Nephron progenitor cell (in vitro differentiated cells): ENCODE measurements at regions not wholly inside any gene's neighbourhood (a gene's known extent, or its start where the extent isn't known, plus 50 kb on each side); places are given as distances from the start of the nearest gene placed in this dataset.

Experiments
- DNase-seq: peaks from one replicate; pipeline ENCODE4 v3.0.0; 2021
- H3K27ac Mint-ChIP-seq: 2 replicates; pipeline ENCODE4 v1.8.0; 2021; ENCODE audit warnings: mild to moderate bottlenecking, moderate library complexity, mixed read lengths
- H3K27me3 Mint-ChIP-seq: 2 replicates; pipeline ENCODE4 v1.8.0; 2021; ENCODE audit warnings: mild to moderate bottlenecking, low read depth, mixed read lengths; ENCODE audit not compliant: poor library complexity
- H3K36me3 Mint-ChIP-seq: 2 replicates; pipeline ENCODE4 v1.8.0; 2021; ENCODE audit warnings: low read depth, mixed read lengths
- H3K4me1 Mint-ChIP-seq: 2 replicates; pipeline ENCODE4 v1.8.0; 2021; ENCODE audit warnings: mixed read lengths
- H3K4me3 Mint-ChIP-seq: 2 replicates; pipeline ENCODE4 v1.8.0; 2021; ENCODE audit warnings: mild to moderate bottlenecking, moderate library complexity, mixed read lengths
- H3K9me3 Mint-ChIP-seq: 2 replicates; pipeline ENCODE4 v1.8.0; 2021; ENCODE audit warnings: mild to moderate bottlenecking, moderate library complexity, mixed read lengths
- CTCF ChIP-seq: fragments of 200-600 bp; sonication (generic); IDR thresholded peaks from 2 replicates; pipeline ENCODE4 v1.5.0; 2021; ENCODE audit warnings: antibody characterized with exemption

DNA sequence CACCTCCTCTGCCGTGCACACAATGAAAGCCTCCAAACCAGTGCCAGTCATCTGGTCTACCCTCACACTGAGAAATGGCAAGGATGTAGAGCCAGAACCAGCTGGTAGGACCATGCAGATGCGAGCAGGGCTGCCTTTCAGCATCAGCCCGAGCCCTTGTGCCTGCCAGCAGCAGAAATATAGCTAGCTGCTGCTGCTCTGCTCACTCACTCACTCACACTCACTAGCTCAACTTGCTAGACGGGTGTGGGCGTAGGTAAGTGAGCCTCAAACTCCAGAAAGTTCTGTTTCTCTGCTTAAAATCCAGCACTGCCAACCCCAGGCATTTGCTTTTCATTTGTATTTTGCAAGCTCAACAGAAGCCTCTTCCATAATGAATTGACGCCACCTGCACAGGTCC lies 114.0 kb downstream of the DRD1 start:
- Mint-ChIP-seq H3K36me3 (no peaks in the 10 kb centered on the region), H3K9me3 (no peaks in the 10 kb centered on the region), H3K27ac (no peak overlapping the region), H3K4me1 (no peaks in the 10 kb centered on the region), H3K27me3 (peaks cover 27% of the 10 kb centered on the region), H3K4me3 (no peak overlapping the region)
- no peak for DNase-seq
- no peak for TF ChIP-seq CTCF

DNA sequence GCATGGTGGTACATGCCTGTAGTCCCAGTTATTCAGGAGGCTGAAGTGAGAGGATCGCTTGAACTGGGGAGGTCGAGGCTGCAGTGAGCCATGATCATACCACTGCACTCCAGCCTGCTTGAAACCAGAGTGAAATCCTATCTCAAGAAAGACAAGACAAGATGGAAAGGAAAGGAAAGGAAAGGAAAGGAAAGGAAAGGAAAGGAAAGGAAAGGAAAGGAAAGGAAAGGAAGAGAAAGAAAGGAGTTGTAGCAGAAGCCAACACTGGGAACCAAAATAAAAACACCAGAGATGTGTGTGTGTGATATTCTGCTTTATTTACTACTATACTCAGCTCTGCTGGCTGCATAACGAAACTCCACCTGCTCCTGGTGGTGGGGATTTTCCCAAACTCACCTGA lies 115.3 kb downstream of the DRD1 start:
- H3K27ac Mint-ChIP-seq: no peak overlapping the region
- DNase-seq: no peak

GRCh38 chr5:175328176-175328575 lies 115.8 kb downstream of the DRD1 start:
- TF ChIP-seq CTCF: no peak
- no peak overlapping the region for H3K4me3 Mint-ChIP-seq
- H3K4me1 Mint-ChIP-seq: no peaks in the 10 kb centered on the region
- H3K36me3 Mint-ChIP-seq: no peaks in the 10 kb centered on the region
- no peak for DNase-seq
- peaks cover 27% of the 10 kb centered on the region for H3K27me3 Mint-ChIP-seq
- H3K9me3 Mint-ChIP-seq: no peaks in the 10 kb centered on the region
- no peak overlapping the region for H3K27ac Mint-ChIP-seq

More for the DNA sequence above, 115.3 kb downstream of the DRD1 start:
- no peaks in the 10 kb centered on the region for H3K9me3 Mint-ChIP-seq
- H3K4me3 Mint-ChIP-seq: no peak overlapping the region
- peaks cover 27% of the 10 kb centered on the region for H3K27me3 Mint-ChIP-seq
- H3K4me1 Mint-ChIP-seq: no peaks in the 10 kb centered on the region
- no peak for TF ChIP-seq CTCF
- no peaks in the 10 kb centered on the region for H3K36me3 Mint-ChIP-seq

DNA sequence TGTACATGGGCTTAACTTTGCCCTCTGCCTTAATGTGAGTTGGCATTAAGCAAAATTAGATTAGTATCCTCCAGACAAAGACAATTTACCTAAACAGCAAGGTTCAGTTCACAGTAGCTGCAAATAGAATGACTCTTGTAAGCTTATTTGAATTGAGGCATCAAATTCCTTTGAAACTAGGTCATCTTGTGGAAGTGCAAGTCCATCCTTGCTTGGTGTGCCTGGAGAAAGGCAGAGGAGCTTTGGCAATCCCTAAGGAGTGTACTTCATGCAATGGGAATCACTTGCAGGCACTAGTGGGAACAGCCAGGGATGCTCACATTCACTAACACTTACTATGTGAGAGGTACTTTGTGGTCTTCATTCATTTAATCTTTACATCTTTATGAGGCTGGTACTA lies 118.3 kb downstream of the DRD1 start:
- Mint-ChIP-seq H3K4me1 (no peaks in the 10 kb centered on the region), H3K27me3 (peaks cover 25% of the 10 kb centered on the region), H3K27ac (no peak overlapping the region), H3K4me3 (no peak overlapping the region), H3K9me3 (no peaks in the 10 kb centered on the region), H3K36me3 (no peaks in the 10 kb centered on the region)
- TF ChIP-seq CTCF: no peak
- DNase-seq: no peak

GRCh38 chr5:175321927-175322532 lies 122.0 kb downstream of the DRD1 start:
- Mint-ChIP-seq H3K27me3 (peaks cover 16% of the 10 kb centered on the region), H3K4me3 (no peak overlapping the region), H3K9me3 (no peaks in the 10 kb centered on the region), H3K4me1 (no peaks in the 10 kb centered on the region), H3K27ac (no peak overlapping the region), H3K36me3 (no peaks in the 10 kb centered on the region)
- TF ChIP-seq CTCF: no peak
- peak; percentile 77 for DNase-seq

- no peak for DNase-seq
- Mint-ChIP-seq H3K27ac (no peak overlapping the region), H3K4me3 (no peak overlapping the region), H3K27me3 (peaks cover 20% of the 10 kb centered on the region), H3K9me3 (no peaks in the 10 kb centered on the region), H3K4me1 (no peaks in the 10 kb centered on the region), H3K36me3 (no peaks in the 10 kb centered on the region)
- TF ChIP-seq CTCF: no peak
Observed at GRCh38 chr5:175319199-175319598, 124.8 kb downstream of the DRD1 start.
